ENCODE measurements at regions not wholly inside any gene's neighbourhood (a gene's known extent, or its start where the extent isn't known, plus 50 kb on each side); places are given as distances from the start of the nearest gene placed in this dataset.

GRCh38 chr13:38017320-38017719 lies 147.7 kb upstream of the TRPC4 start:
- H2AFZ ChIP-seq (ENCODE audit: low read length): no peak overlapping the region
- H3K4me2 ChIP-seq (ENCODE audit: extremely low read depth, insufficient read depth, low read length): no peak overlapping the region
- TF ChIP-seq, protein P1, sequence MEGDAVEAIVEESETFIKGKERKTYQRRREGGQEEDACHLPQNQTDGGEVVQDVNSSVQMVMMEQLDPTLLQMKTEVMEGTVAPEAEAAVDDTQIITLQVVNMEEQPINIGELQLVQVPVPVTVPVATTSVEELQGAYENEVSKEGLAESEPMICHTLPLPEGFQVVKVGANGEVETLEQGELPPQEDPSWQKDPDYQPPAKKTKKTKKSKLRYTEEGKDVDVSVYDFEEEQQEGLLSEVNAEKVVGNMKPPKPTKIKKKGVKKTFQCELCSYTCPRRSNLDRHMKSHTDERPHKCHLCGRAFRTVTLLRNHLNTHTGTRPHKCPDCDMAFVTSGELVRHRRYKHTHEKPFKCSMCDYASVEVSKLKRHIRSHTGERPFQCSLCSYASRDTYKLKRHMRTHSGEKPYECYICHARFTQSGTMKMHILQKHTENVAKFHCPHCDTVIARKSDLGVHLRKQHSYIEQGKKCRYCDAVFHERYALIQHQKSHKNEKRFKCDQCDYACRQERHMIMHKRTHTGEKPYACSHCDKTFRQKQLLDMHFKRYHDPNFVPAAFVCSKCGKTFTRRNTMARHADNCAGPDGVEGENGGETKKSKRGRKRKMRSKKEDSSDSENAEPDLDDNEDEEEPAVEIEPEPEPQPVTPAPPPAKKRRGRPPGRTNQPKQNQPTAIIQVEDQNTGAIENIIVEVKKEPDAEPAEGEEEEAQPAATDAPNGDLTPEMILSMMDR (conservative IDR thresholded peaks at IDR 0.05 in 1 of 2, IDR thresholded peaks at IDR 0.05 in 1 of 2; ENCODE audit: low read depth in 1 of 2, low read length in 2 of 2): no peak
- no peak for TF ChIP-seq EZH2 (IDR thresholded peaks at IDR 0.05; ENCODE audit: low read length, missing control alignments)
- H3K9me3 ChIP-seq (ENCODE audit: control insufficient read depth, insufficient read depth, low read depth, low read length): no peaks in the 10 kb centered on the region
- no peaks in the 10 kb centered on the region for H4K20me1 ChIP-seq (ENCODE audit: control insufficient read depth, extremely low read depth, insufficient read depth, low read length)
- no peaks in the 10 kb centered on the region for H3K36me3 ChIP-seq (ENCODE audit: control insufficient read depth, insufficient read depth, low read length)
- no peak overlapping the region for H3K4me3 ChIP-seq (replicated peaks in 1 of 4; ENCODE audit: control extremely low read depth in 1 of 4, insufficient read depth in 1 of 4, low read depth in 3 of 4, low read length in 4 of 4)
- H3K4me1 ChIP-seq (ENCODE audit: control insufficient read depth, extremely low read depth, insufficient read depth, low read length): no peaks in the 10 kb centered on the region
- H3K27ac ChIP-seq (ENCODE audit: insufficient read depth, low read length): no peak overlapping the region
- DNase-seq (ENCODE audit: low read depth in 2 of 2): no peak
- H3K27me3 ChIP-seq (ENCODE audit: control insufficient read depth, insufficient read depth, low read length): no peaks in the 10 kb centered on the region
- no peaks in the 10 kb centered on the region for H3K79me2 ChIP-seq (ENCODE audit: control insufficient read depth, insufficient read depth, low read length)
- no peak overlapping the region for H3K9ac ChIP-seq (ENCODE audit: insufficient read depth, low read length)

DNA sequence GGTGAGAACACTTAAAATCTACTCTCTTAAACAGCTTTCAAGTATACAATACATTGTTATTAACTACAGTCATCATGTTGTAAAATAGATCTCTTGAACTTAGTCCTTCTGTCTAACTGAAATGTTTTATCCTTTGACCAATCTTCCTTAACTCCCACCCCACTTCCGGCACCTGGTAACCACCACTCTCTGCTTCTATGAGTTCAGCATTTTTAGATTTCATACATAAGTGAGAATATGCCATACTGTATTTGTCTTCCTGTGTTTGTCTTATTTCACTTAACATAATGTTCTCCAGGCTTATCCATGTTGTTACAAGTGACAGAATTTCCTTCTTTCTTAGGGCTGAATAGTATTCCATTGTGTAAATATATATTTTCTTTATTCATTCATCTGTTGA lies 144.1 kb upstream of the TRPC4 start:
- H3K9ac ChIP-seq (ENCODE audit: insufficient read depth, low read length): no peak overlapping the region
- H2AFZ ChIP-seq (ENCODE audit: low read length): no peak overlapping the region
- H3K27me3 ChIP-seq (ENCODE audit: control insufficient read depth, insufficient read depth, low read length): no peaks in the 10 kb centered on the region
- no peaks in the 10 kb centered on the region for H4K20me1 ChIP-seq (ENCODE audit: control insufficient read depth, extremely low read depth, insufficient read depth, low read length)
- H3K27ac ChIP-seq (ENCODE audit: insufficient read depth, low read length): no peak overlapping the region
- no peaks in the 10 kb centered on the region for H3K79me2 ChIP-seq (ENCODE audit: control insufficient read depth, insufficient read depth, low read length)
- H3K9me3 ChIP-seq (ENCODE audit: control insufficient read depth, insufficient read depth, low read depth, low read length): no peaks in the 10 kb centered on the region
- H3K4me2 ChIP-seq (ENCODE audit: extremely low read depth, insufficient read depth, low read length): no peak overlapping the region
- no peaks in the 10 kb centered on the region for H3K36me3 ChIP-seq (ENCODE audit: control insufficient read depth, insufficient read depth, low read length)
- DNase-seq (ENCODE audit: low read depth in 2 of 2): no peak
- TF ChIP-seq, protein P1 (conservative IDR thresholded peaks at IDR 0.05 in 1 of 2, IDR thresholded peaks at IDR 0.05 in 1 of 2; ENCODE audit: low read depth in 1 of 2, low read length in 2 of 2): no peak
- TF ChIP-seq EZH2 (IDR thresholded peaks at IDR 0.05; ENCODE audit: low read length, missing control alignments): no peak
- H3K4me3 ChIP-seq (replicated peaks in 1 of 4; ENCODE audit: control extremely low read depth in 1 of 4, insufficient read depth in 1 of 4, low read depth in 3 of 4, low read length in 4 of 4): no peak overlapping the region
- H3K4me1 ChIP-seq (ENCODE audit: control insufficient read depth, extremely low read depth, insufficient read depth, low read length): no peaks in the 10 kb centered on the region

GRCh38 chr13:38012096-38012495 lies 142.5 kb upstream of the TRPC4 start:
- Histone ChIP-seq H2AFZ (ENCODE audit: low read length) (no peak overlapping the region), H3K4me1 (ENCODE audit: control insufficient read depth, extremely low read depth, insufficient read depth, low read length) (no peaks in the 10 kb centered on the region), H3K9me3 (ENCODE audit: control insufficient read depth, insufficient read depth, low read depth, low read length) (no peaks in the 10 kb centered on the region), H3K9ac (ENCODE audit: insufficient read depth, low read length) (no peak overlapping the region), H3K4me2 (ENCODE audit: extremely low read depth, insufficient read depth, low read length) (no peak overlapping the region), H3K27me3 (ENCODE audit: control insufficient read depth, insufficient read depth, low read length) (no peaks in the 10 kb centered on the region), H3K27ac (ENCODE audit: insufficient read depth, low read length) (no peak overlapping the region), H3K4me3 (replicated peaks in 1 of 4; ENCODE audit: control extremely low read depth in 1 of 4, insufficient read depth in 1 of 4, low read depth in 3 of 4, low read length in 4 of 4) (no peak overlapping the region), H3K79me2 (ENCODE audit: control insufficient read depth, insufficient read depth, low read length) (no peaks in the 10 kb centered on the region), H3K36me3 (ENCODE audit: control insufficient read depth, insufficient read depth, low read length) (no peaks in the 10 kb centered on the region), H4K20me1 (ENCODE audit: control insufficient read depth, extremely low read depth, insufficient read depth, low read length) (no peaks in the 10 kb centered on the region)
- TF ChIP-seq EZH2 (IDR thresholded peaks at IDR 0.05; ENCODE audit: low read length, missing control alignments): no peak
- TF ChIP-seq, protein P1 (conservative IDR thresholded peaks at IDR 0.05 in 1 of 2, IDR thresholded peaks at IDR 0.05 in 1 of 2; ENCODE audit: low read depth in 1 of 2, low read length in 2 of 2): no peak
- no peak for DNase-seq (ENCODE audit: low read depth in 2 of 2)

All from fibroblast of lung (primary cell).